GM19035 (cell line): ENCODE measurements at regions not wholly inside any gene's neighbourhood (a gene's known extent, or its start where the extent isn't known, plus 50 kb on each side); places are given as distances from the start of the nearest gene placed in this dataset.

Source experiments
- ATAC-seq: cut with Tn5 transposase; IDR thresholded peaks from one replicate; pipeline ENCODE4 v1.9.1; 2021; ENCODE audit not compliant: unreplicated experiment

DNA sequence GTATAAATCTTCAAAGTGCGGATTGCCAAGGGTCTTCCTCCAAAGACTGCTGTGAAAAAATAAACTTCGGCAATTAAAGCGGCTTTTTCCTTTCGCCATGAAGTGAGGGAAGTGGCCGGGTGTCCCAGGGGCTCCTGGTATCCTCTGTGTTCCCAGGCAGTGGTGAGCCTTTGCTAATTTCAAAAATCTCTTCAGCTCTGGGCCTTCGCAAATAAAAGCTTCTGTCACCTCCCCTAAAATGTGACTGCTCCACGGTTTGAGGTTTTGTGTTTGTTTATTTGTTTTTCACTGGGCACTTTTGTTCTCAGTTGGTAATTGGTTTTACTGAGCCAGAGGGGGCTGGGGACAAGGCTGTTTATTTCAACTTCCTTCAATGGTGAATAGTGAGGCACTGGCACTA, 270.1 kb upstream of the POU3F3 start:
- no peak for ATAC-seq

DNA sequence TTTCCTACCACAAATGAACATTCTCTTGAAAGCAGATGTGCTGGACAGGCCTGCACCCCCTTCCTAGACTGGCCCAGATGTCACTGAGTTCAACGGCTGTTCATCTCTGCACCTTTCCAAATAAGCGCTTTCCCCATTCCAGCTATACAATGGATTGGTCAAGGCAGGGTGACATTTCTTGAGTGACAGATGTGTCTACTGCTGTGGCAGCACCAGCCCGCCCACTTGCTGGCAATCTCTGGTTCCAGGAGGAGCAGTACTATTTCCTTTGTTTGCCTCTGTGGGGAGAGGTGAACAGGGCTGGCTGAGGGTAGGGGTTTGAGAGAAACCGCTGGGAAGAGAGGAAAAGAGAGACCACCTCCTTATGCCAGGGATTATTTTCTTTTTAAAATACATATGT, 269.5 kb upstream of the POU3F3 start:
- no peak for ATAC-seq

- no peak for ATAC-seq
These were observed 258.3 kb upstream of the POU3F3 start for GRCh38 chr2:104595576-104595975.

DNA sequence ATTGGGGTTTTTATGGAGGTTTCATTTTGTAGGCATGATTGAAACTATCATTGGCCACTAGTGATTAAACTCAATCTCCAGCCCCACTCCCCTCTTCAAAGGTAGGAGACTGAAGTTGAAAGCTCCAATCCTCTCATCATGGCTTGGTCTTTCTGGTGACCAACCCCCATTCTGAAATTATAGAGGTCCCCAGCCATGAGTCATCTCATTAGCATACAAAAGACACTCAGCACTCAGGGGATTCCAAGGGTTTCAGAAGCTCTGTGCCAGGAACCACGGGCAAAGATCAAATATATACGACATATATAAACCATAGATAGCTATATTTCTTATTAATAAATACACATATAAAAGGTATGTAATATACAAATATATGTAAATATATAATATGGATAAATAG, 256.0 kb upstream of the POU3F3 start:
- ATAC-seq = no peak

DNA sequence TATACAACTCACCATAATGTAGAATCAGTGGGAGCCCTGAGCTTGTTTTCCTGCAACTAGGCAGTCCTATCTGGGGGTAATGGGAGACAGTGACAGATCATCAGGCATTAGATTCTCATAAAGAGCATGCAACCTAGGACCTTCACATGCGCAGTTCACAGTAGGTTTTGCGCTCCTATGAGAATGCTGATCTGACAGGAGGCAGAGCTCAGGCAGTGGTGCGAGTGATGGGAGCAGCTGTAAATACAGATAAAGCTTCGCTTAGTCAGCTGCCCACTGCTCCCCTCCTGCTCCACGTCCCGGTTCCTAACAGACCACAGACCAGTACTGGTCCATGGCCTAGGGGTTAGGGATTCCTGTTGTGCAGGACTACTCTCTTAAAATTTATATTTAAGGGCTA, 255.3 kb upstream of the POU3F3 start:
- ATAC-seq = no peak

DNA sequence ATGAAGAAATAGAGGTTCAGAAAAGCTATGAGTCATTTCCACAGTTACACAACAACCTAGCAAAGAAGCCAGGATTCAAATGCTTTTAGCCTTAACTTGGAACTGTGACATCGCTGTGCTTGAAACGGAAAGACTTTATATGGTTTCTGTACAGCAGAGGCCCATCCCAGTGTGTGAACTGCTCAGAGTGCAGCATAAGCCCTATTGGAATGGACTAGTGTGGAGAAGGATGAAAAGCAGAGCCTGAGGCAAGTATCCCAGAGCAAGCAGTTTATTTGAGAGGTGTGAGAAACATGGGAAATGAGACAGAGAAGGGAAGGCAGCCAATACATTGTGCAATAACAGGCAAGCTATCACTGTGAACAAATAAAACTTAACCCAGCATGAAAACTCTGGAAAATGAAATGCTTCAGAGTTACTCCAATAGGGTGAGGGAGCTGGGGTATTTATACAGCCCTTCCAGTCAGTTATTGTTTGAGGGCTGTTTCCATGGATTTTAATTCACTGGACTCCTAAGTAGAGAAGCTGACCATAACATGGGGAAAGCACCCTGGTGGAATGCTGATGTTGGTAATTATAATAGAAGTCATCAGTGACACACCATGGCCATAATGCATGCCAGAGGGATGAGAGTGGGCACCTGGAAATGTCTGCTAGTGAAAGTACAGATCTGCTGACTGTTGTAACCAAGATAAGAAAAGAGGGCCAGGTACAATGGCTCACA, 254.0 kb upstream of the POU3F3 start:
- ATAC-seq = no peak

DNA sequence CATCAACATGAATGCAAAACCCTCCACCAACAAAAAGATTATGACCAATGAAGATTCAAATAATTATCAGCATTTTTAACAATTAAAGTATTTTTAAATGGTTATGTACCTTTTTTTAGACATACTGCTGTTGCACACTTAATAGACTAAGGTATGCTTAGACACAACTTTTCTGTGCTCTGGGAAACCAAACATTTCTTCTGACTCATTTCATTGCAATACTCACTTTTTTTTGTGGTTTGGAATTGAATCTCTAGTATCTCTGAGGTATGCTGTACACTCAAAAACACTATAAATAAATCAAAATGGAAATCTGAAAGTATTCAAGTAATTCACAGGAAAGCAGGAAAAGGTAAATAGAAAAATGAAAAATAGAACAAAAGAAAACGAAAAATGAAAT, 247.9 kb upstream of the POU3F3 start:
- ATAC-seq = no peak

DNA sequence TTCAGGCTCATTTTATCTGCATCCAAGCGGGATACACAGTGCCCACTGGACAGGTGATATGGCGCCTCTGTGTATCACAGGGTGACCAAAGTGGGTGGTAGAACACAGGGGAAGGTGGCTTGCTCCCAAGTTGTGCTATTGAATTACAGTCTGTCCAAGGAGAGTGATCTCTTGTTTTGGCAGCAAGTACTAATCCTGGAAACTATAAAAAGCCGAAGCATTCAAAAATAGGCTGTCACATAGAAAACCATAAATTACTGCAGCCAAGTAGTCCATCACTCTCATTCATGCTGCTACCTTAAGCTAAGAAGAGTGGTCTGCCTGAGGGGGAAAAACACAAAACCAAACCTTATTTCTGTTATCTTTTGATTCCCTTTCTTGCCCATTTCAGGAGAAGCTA, 237.1 kb upstream of the POU3F3 start:
- ATAC-seq = no peak

DNA sequence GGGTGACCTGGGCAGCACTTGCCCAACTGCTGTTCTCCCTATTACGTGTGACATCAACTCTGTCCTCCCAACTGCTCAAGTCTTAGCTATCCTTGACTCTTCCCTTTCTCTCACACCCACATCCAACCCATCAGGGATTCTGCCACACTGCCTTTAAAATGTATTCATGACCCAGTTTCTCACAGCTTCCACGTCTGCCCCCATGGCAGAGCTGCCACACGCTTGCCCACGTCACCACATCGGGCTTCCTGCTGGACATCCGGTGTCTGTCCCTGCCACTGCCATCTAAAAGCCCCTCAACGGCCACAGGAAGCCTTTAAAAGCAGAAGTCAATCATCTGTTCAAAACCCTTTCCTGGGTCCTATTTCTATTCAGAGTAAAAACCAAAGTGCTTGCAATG, 233.1 kb upstream of the POU3F3 start:
- no peak for ATAC-seq

GRCh38 chr2:104635608-104636007, 218.3 kb upstream of the POU3F3 start:
- ATAC-seq = no peak

GRCh38 chr2:104638190-104638858, 215.6 kb upstream of the POU3F3 start:
- ATAC-seq = no peak

GRCh38 chr2:104638859-104639202, 215.1 kb upstream of the POU3F3 start:
- ATAC-seq = no peak

GRCh38 chr2:104641786-104642185, 212.1 kb upstream of the POU3F3 start:
- ATAC-seq = no peak

- ATAC-seq = no peak
These were observed 205.5 kb upstream of the POU3F3 start for GRCh38 chr2:104648376-104648775.

DNA sequence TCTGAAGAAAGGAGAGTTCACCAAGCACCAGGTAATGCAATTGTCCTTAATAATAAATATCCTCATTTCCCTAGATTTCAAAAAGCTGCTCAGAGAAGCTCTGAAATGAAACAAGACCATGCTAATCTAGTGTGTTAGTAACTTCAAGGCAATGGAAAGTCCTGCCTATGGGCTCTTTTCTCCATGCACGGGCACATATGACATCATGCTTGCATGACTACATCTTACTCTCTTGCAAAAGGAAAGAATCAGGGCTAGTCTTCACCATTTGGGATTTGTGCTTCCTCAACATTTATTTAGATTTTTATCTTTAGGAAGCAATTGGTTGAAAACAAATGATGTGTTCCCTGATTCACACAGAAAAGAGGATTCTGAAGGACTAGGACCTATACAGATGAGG, 204.0 kb upstream of the POU3F3 start:
- ATAC-seq = no peak

GRCh38 chr2:104650405-104650996, 203.4 kb upstream of the POU3F3 start:
- no peak for ATAC-seq

GRCh38 chr2:104654811-104655210, 199.1 kb upstream of the POU3F3 start:
- no peak for ATAC-seq

DNA sequence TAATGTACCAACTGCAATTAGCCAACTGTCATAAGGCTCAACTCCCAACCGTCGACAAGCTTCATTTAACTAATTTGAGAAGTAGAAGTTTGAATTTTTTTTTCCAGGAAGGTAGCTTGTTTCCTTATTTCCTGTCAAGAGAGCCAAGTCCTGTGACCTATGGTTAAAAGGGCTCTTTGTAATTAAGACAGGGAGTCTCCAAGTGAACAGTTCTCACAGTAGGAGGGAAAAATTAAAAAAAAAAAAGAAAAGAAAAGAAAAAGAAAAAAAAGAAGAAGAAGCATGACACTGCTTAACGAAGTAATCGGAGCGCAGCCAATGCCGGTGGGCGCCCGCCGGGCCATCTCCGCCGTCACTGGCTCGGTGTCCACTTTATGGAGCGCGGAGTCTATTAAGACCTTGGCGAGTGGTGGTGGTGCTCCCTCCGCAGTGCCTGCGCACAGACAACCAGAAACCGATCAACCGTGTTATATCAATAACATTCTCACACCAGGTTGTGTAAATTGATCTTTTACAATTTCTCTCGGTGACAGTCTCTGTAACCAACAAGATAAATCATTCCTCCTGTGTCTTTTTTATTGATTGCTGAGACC, 197.2 kb upstream of the POU3F3 start:
- no peak for ATAC-seq

- no peak for ATAC-seq
These were observed 195.6 kb upstream of the POU3F3 start for GRCh38 chr2:104658144-104658835.

DNA sequence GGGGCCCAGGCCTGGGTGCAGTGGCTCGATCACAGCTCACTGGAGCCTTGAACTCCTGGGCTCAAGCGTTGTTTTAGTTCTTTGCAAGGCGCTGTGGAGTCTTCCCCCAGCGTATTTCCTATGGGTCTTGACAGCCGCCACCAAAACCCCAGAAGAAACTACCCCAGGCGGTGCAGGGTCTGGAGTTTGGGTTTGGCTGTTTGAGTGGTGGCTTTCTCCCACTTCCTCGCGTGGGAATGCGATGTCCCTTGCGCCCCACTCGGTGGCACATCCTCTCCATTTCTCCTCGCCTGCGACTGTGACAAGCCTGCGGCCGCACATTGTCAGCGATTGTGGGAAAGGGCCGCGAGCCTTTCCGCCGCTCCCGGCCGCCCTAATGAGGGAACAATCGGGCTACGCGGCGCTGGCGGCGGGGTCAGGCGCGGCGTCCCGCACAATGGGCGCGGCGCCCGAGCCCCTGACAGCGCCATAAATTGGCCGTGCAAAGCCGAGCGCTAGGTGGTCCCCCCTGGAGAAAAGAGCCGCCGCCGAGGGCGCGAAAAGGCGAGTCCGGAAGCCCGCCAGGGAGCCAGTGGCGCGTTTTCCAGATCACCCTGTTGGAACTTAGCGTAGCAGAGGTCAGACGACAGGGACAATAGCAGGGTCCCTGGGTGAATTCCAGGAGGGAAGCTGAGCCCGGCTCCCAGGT, 194.9 kb upstream of the POU3F3 start:
- no peak for ATAC-seq

DNA sequence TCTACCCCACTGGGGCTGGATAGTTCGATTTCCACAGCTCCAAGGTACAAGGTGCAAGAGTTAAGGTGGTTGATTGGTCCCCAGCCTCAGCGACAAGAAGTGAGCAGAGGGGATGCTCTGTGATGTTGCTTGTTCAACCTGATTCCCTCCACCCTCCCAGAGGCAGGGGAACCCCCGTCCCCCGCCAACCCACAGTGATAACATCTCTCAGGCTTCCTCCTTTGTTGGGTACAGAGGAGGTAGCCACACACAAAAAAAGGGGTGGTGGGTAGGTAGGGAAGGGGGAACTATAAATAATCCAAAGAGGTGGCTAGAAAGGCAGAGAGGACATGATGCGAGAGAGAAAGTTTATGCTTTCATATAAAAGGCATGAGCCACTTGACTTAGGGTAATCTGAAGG, 192.9 kb upstream of the POU3F3 start:
- no peak for ATAC-seq
